GM23248 (cell line): ENCODE measurements at regions not wholly inside any gene's neighbourhood (a gene's known extent, or its start where the extent isn't known, plus 50 kb on each side); places are given as distances from the start of the nearest gene placed in this dataset.

Experiments
- DNase-seq: peaks from one replicate; pipeline ENCODE4 v3.0.0-alpha.2; 2015
- H2AFZ ChIP-seq: fragments of 200-600 bp; sonication (generic); 2 replicates; pipeline ENCODE4 v1.6.1; 2016; ENCODE audit warnings: antibody characterized with exemption
- H3F3A ChIP-seq: fragments of 200-600 bp; sonication (generic); 2 replicates; pipeline ENCODE4 v1.6.1; 2016; ENCODE audit warnings: mild to moderate bottlenecking, antibody characterized with exemption, mixed run types; ENCODE audit not compliant: insufficient read depth
- H3K27ac ChIP-seq: fragments of 200-600 bp; sonication (generic); 2 replicates; pipeline ENCODE4 v1.5.1; 2016; ENCODE audit warnings: mild to moderate bottlenecking
- H3K27me3 ChIP-seq: fragments of 200-600 bp; sonication (generic); replicated peaks from 2 replicates; pipeline ENCODE4 v1.6.1; 2016; ENCODE audit warnings: mild to moderate bottlenecking; ENCODE audit not compliant: insufficient read depth
- H3K36me3 ChIP-seq: fragments of 200-600 bp; sonication (generic); 2 replicates; pipeline ENCODE4 v1.6.1; 2016; ENCODE audit warnings: low read depth, mild to moderate bottlenecking
- H3K4me1 ChIP-seq: fragments of 200-600 bp; sonication (generic); 2 replicates; pipeline ENCODE4 v1.6.1; 2016; ENCODE audit warnings: mild to moderate bottlenecking; ENCODE audit not compliant: insufficient read depth
- H3K4me2 ChIP-seq: fragments of 200-600 bp; sonication (generic); one replicate; pipeline ENCODE4 v1.6.1; 2016; ENCODE audit warnings: mild to moderate bottlenecking; ENCODE audit not compliant: unreplicated experiment
- H3K4me3 ChIP-seq: fragments of 200-600 bp; sonication (generic); 2 replicates; pipeline ENCODE4 v1.5.1; 2016; ENCODE audit warnings: mild to moderate bottlenecking
- H3K79me2 ChIP-seq: fragments of 200-600 bp; sonication (generic); 2 replicates; pipeline ENCODE4 v1.6.1; 2016; ENCODE audit warnings: mild to moderate bottlenecking; ENCODE audit not compliant: insufficient read depth
- H3K9ac ChIP-seq: fragments of 200-600 bp; sonication (generic); 2 replicates; pipeline ENCODE4 v1.6.1; 2016; ENCODE audit warnings: mild to moderate bottlenecking
- H3K9me2 ChIP-seq: fragments of 200-600 bp; sonication (generic); 2 replicates; pipeline ENCODE4 v1.6.1; 2016; ENCODE audit warnings: mixed run types, mild to moderate bottlenecking, moderate library complexity; ENCODE audit not compliant: insufficient read depth
- H3K9me3 ChIP-seq: fragments of 200-600 bp; sonication (generic); one replicate; pipeline ENCODE4 v1.6.1; 2017; ENCODE audit warnings: low read depth
- H4K20me1 ChIP-seq: fragments of 200-600 bp; sonication (generic); 2 replicates; pipeline ENCODE4 v1.6.0; 2016; ENCODE audit not compliant: insufficient read depth
- EZH2 ChIP-seq: fragments of 200-600 bp; sonication (generic); IDR thresholded peaks from 2 replicates; pipeline ENCODE4 v1.6.1; 2018; ENCODE audit warnings: antibody characterized with exemption, mild to moderate bottlenecking; ENCODE audit not compliant: insufficient read depth, poor library complexity, severe bottlenecking
- EZH2phosphoT487 ChIP-seq: fragments of 200-600 bp; sonication (generic); IDR thresholded peaks from 2 replicates; pipeline ENCODE4 v1.6.1; 2018; ENCODE audit warnings: antibody characterized with exemption, moderate library complexity, mild to moderate bottlenecking, low read depth; ENCODE audit not compliant: insufficient read depth
- WGBS, 2 experiments: methylation state at CpG; one replicate each; pipeline ENCODE4 v1.1.6; 2015 to 2017; ENCODE audit warnings: low lambda C conversion rate in 2 of 2, low coverage in 1 of 2; ENCODE audit errors: missing lambda C conversion rate in 2 of 2; 5-methylcytosine and 5-hydroxymethylcytosine counted together
- in situ Hi-C: fragments of 300-500 bp; cut with MboI; formaldehyde crosslinking; loops from 2 replicates; pipeline ENCODE4 v1.15.0; 2020

DNA sequence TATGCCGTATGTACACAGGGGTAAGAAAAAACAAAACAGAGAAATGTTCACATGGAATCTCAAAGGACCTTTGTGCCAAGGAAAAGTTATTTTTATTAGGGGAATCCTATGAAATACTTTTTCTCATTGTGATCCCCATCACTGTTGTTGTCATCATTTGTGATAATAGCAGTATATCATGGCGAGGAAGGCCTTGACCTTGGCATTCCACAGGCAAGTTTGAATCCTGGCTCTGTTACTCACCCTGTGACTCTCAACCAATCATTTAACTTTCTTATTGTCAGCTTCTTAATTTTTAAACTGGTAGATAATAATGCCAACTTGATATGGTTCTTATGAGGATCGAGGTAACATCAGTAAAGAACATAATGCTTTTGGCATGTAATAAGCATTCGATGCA is 142.2 kb upstream of the DDHD1 start:
- WGBS, 2 experiments: 61 to 69% methylated on average over 4 of the region's 4 CpGs
- Histone ChIP-seq H3K4me3 (no peak overlapping the region), H3K79me2 (no peaks in the 10 kb centered on the region), H3K36me3 (no peaks in the 10 kb centered on the region), H2AFZ (no peak overlapping the region), H3K9me3 (no peaks in the 10 kb centered on the region), H3K27ac (no peak overlapping the region), H3K4me2 (no peak overlapping the region), H3F3A (no peaks in the 10 kb centered on the region), H4K20me1 (no peaks in the 10 kb centered on the region), H3K27me3 (no peaks in the 10 kb centered on the region), H3K9me2 (no peaks in the 10 kb centered on the region), H3K9ac (no peak overlapping the region), H3K4me1 (no peaks in the 10 kb centered on the region)
- no peak for DNase-seq
- TF ChIP-seq EZH2 (no peak), EZH2phosphoT487 (no peak)
- in situ Hi-C loops: loop anchor here (10.0 kb wide), 1 partner anchor 1049 kb away; no protein-coding TSS in a partner anchor

DNA sequence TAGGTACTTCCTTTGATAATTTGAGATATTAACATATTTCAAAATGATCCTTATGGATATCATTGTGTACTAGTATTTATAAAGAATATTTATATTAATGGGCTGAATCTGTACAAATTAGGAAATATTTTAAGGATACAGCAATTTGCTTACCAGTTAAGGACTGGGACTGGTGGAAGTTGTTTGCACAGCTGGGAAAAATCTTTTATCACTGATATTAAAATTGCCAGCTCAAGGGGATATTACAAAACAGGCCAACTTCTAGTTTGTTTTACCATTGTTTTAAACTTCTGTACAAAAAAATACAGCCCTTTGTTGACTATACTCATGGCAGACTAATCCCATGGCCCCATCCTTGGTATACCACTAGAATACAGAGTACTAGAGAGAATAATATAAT is 133.2 kb upstream of the DDHD1 start:
- H3F3A ChIP-seq: no peaks in the 10 kb centered on the region
- no peaks in the 10 kb centered on the region for H3K27me3 ChIP-seq
- no peak overlapping the region for H3K4me2 ChIP-seq
- H2AFZ ChIP-seq: no peak overlapping the region
- no peak overlapping the region for H3K27ac ChIP-seq
- no peaks in the 10 kb centered on the region for H4K20me1 ChIP-seq
- no peaks in the 10 kb centered on the region for H3K36me3 ChIP-seq
- in situ Hi-C loops: no loop called here
- H3K9me2 ChIP-seq: no peaks in the 10 kb centered on the region
- no peaks in the 10 kb centered on the region for H3K79me2 ChIP-seq
- no peaks in the 10 kb centered on the region for H3K9me3 ChIP-seq
- DNase-seq: no peak
- H3K4me3 ChIP-seq: no peak overlapping the region
- no peaks in the 10 kb centered on the region for H3K4me1 ChIP-seq
- no peak overlapping the region for H3K9ac ChIP-seq
- TF ChIP-seq EZH2 (no peak), EZH2phosphoT487 (no peak)

DNA sequence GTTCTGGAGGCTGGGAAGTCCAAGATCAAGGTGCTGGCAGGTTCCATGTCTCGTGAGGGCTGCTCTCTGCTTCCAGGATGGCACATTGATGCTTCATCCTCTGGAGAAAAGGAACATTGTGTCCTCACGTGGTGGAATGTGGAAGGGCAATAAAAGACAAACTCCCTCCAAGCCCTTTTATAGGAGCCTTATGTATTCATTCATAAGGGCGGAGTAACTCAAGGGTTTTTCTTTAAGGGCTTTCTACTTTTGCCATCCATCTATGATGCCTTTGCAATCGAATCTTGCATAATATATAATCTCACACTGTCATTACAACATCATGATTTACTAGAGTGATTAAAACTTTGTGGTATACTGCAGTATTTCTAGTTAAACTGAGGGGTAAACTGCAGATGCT is 132.7 kb upstream of the DDHD1 start:
- Histone ChIP-seq H3K27me3 (no peaks in the 10 kb centered on the region), H2AFZ (no peak overlapping the region), H3K4me2 (no peak overlapping the region), H3K9me3 (no peaks in the 10 kb centered on the region), H3K4me1 (no peaks in the 10 kb centered on the region), H3F3A (no peaks in the 10 kb centered on the region), H4K20me1 (no peaks in the 10 kb centered on the region), H3K9ac (no peak overlapping the region), H3K36me3 (no peaks in the 10 kb centered on the region), H3K9me2 (no peaks in the 10 kb centered on the region), H3K79me2 (no peaks in the 10 kb centered on the region), H3K27ac (no peak overlapping the region), H3K4me3 (no peak overlapping the region)
- in situ Hi-C loops: no loop called here
- TF ChIP-seq EZH2: no peak
- no peak for TF ChIP-seq EZH2phosphoT487
- peak; percentile 5 for DNase-seq
- WGBS, 2 experiments: 46 to 54% methylated on average over 4 of the region's 4 CpGs

- in situ Hi-C loops: no loop called here
- no peaks in the 10 kb centered on the region for H3F3A ChIP-seq
- no peak for DNase-seq
- no peak overlapping the region for H2AFZ ChIP-seq
- H3K27me3 ChIP-seq: no peaks in the 10 kb centered on the region
- H3K4me1 ChIP-seq: no peaks in the 10 kb centered on the region
- H3K9me3 ChIP-seq: no peaks in the 10 kb centered on the region
- no peak overlapping the region for H3K4me3 ChIP-seq
- TF ChIP-seq EZH2: no peak
- TF ChIP-seq EZH2phosphoT487: no peak
- H3K4me2 ChIP-seq: no peak overlapping the region
- no peaks in the 10 kb centered on the region for H4K20me1 ChIP-seq
- no peaks in the 10 kb centered on the region for H3K9me2 ChIP-seq
- no peaks in the 10 kb centered on the region for H3K79me2 ChIP-seq
- no peaks in the 10 kb centered on the region for H3K36me3 ChIP-seq
- no peak overlapping the region for H3K27ac ChIP-seq
- H3K9ac ChIP-seq: no peak overlapping the region
- WGBS, 2 experiments: 83 to 89% methylated on average over 4 of the region's 4 CpGs
These were observed 131.9 kb upstream of the DDHD1 start for GRCh38 chr14:53285064-53285463.
